HG03135 (cell line): ENCODE measurements at regions not wholly inside any gene's neighbourhood (a gene's known extent, or its start where the extent isn't known, plus 50 kb on each side); places are given as distances from the start of the nearest gene placed in this dataset.
"Not testable (repeated sequence)": the region's sequence is repeated elsewhere in the genome, so short reads cannot be mapped to it uniquely, and the experiment has no call there.

Experiments used
- ATAC-seq: cut with Tn5 transposase; IDR thresholded peaks from one replicate; pipeline ENCODE4 v1.9.1; 2021; ENCODE audit warnings: mild to moderate bottlenecking, moderate library complexity; ENCODE audit not compliant: unreplicated experiment

GRCh38 chr5:133857595-133858313 lies 110.7 kb downstream of the C5orf15 start:
- not testable (repeated sequence) for ATAC-seq

GRCh38 chr5:133854554-133854953 lies 113.9 kb downstream of the C5orf15 start:
- ATAC-seq = no peak

GRCh38 chr5:133853646-133854365 lies 114.6 kb downstream of the C5orf15 start:
- ATAC-seq = no peak

GRCh38 chr5:133851521-133851920 lies 116.9 kb downstream of the C5orf15 start:
- ATAC-seq = no peak

GRCh38 chr5:133850811-133851210 lies 117.6 kb downstream of the C5orf15 start:
- no peak for ATAC-seq

- no peak for ATAC-seq
These were observed 119.3 kb downstream of the C5orf15 start for GRCh38 chr5:133849116-133849515.

- ATAC-seq = no peak
These were observed 120.0 kb downstream of the C5orf15 start for GRCh38 chr5:133848341-133848811.

GRCh38 chr5:133847886-133848285 lies 120.5 kb downstream of the C5orf15 start:
- no peak for ATAC-seq

GRCh38 chr5:133847301-133847700 lies 121.1 kb downstream of the C5orf15 start:
- ATAC-seq = no peak

- ATAC-seq = no peak
These were observed 121.8 kb downstream of the C5orf15 start for GRCh38 chr5:133846478-133847226.

- ATAC-seq = no peak
These were observed 123.2 kb downstream of the C5orf15 start for GRCh38 chr5:133845271-133845670.

- no peak for ATAC-seq
These were observed 123.6 kb downstream of the C5orf15 start for GRCh38 chr5:133844836-133845235.

- no peak for ATAC-seq
These were observed 124.5 kb downstream of the C5orf15 start for GRCh38 chr5:133843911-133844310.

- no peak for ATAC-seq
These were observed 125.4 kb downstream of the C5orf15 start for GRCh38 chr5:133842846-133843611.

- no peak for ATAC-seq
These were observed 126.3 kb downstream of the C5orf15 start for GRCh38 chr5:133841831-133842750.

- ATAC-seq = no peak
These were observed 128.3 kb downstream of the C5orf15 start for GRCh38 chr5:133840168-133840567.

GRCh38 chr5:133839721-133840120 lies 128.7 kb downstream of the C5orf15 start:
- ATAC-seq = no peak

- ATAC-seq = no peak
These were observed 129.3 kb downstream of the C5orf15 start for GRCh38 chr5:133839090-133839489.

GRCh38 chr5:133838286-133838685 lies 130.1 kb downstream of the C5orf15 start:
- ATAC-seq = no peak
